Loucy (cell line): ENCODE measurements at regions not wholly inside any gene's neighbourhood (a gene's known extent, or its start where the extent isn't known, plus 50 kb on each side); places are given as distances from the start of the nearest gene placed in this dataset.

Source experiments
- H2AFZ ChIP-seq: fragments of 200-600 bp; sonication (generic); 2 replicates; pipeline ENCODE4 v1.6.0; 2016; ENCODE audit warnings: antibody characterized with exemption, mild to moderate bottlenecking, low read length, moderate library complexity
- H3F3A ChIP-seq: fragments of 200-600 bp; 2 replicates; pipeline ENCODE4 v1.6.0; 2016; ENCODE audit warnings: antibody characterized with exemption, low read depth, mild to moderate bottlenecking
- H3K27me3 ChIP-seq: fragments of 200-600 bp; sonication (generic); 2 replicates; pipeline ENCODE4 v1.6.1; 2014; ENCODE audit warnings: low read length, mild to moderate bottlenecking; ENCODE audit not compliant: insufficient read depth, poor library complexity, severe bottlenecking
- H3K36me3 ChIP-seq: fragments of 200-600 bp; sonication (generic); 2 replicates; pipeline ENCODE4 v1.6.1; 2016; ENCODE audit warnings: low read length; ENCODE audit not compliant: insufficient read depth
- H3K4me1 ChIP-seq: fragments of 200-600 bp; sonication (generic); 2 replicates; pipeline ENCODE4 v1.5.1; 2014; ENCODE audit warnings: low read length, mild to moderate bottlenecking; ENCODE audit not compliant: insufficient read depth, poor library complexity, severe bottlenecking
- H3K4me2 ChIP-seq: fragments of 200-600 bp; sonication (generic); 2 replicates; pipeline ENCODE4 v1.6.0; 2014; ENCODE audit warnings: antibody characterized with exemption, low read length, low read depth, mild to moderate bottlenecking; ENCODE audit not compliant: poor library complexity, severe bottlenecking
- H3K4me3 ChIP-seq: fragments of 200-600 bp; sonication (generic); 2 replicates; pipeline ENCODE4 v1.5.1; 2014; ENCODE audit warnings: low read length, mild to moderate bottlenecking, mixed read lengths; ENCODE audit not compliant: poor library complexity, severe bottlenecking
- H3K79me2 ChIP-seq: fragments of 200-600 bp; sonication (generic); 2 replicates; pipeline ENCODE4 v1.6.1; 2014; ENCODE audit warnings: low read length; ENCODE audit not compliant: insufficient read depth
- H3K9ac ChIP-seq: fragments of 200-600 bp; sonication (generic); 2 replicates; pipeline ENCODE4 v1.6.0; 2014; ENCODE audit warnings: mild to moderate bottlenecking, low read depth, low read length, moderate library complexity; ENCODE audit not compliant: poor library complexity, severe bottlenecking
- H3K9me2 ChIP-seq: fragments of 200-600 bp; sonication (generic); replicated peaks from 2 replicates; pipeline ENCODE4 v1.6.1; 2016; ENCODE audit warnings: low read depth, low read length, mixed read lengths
- H3K9me3 ChIP-seq: fragments of 200-600 bp; sonication (generic); 2 replicates; pipeline ENCODE4 v1.6.1; 2014; ENCODE audit warnings: mild to moderate bottlenecking, antibody characterized with exemption, low read length, low read depth; ENCODE audit not compliant: insufficient read depth
- H4K20me1 ChIP-seq: fragments of 200-600 bp; sonication (generic); 2 replicates; pipeline ENCODE4 v1.6.0; 2014; ENCODE audit warnings: antibody characterized with exemption, low read length, mild to moderate bottlenecking; ENCODE audit not compliant: insufficient read depth, poor library complexity, severe bottlenecking
- EZH2phosphoT487 ChIP-seq: fragments of 200-600 bp; IDR thresholded peaks from 2 replicates; pipeline ENCODE4 v1.6.1; 2018; ENCODE audit warnings: antibody characterized with exemption, mild to moderate bottlenecking, moderate library complexity, borderline replicate concordance
- TF ChIP-seq, protein P1 (sequence below): fragments of 200-600 bp; sonication (generic); conservative IDR thresholded peaks from 2 replicates; pipeline ENCODE4 v1.5.1; 2014; ENCODE audit warnings: mild to moderate bottlenecking, antibody characterized with exemption, low read length

DNA sequence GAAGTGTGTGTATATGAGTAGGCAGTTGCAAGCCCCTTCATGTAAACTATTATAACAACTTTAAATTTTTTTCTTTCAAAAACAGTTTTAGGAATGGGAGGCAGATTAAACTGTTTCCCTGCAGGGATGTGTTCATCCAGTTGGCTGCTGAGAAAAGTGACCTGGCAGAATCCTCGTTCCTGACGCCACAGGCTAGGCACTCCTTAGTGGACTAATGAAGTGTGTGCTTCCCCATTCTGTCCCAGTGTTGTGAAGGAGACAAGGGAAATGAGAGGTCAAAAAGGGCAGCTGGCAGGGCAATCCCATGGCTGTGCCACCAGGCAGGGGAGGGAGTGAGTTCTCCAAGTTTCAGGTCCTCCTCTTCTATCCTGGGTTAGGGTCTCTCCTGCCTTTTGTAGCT is 59.8 kb downstream of the FOXD1 start:
- no peak overlapping the region for H3K4me2 ChIP-seq
- H3K9me2 ChIP-seq: no peaks in the 10 kb centered on the region

DNA sequence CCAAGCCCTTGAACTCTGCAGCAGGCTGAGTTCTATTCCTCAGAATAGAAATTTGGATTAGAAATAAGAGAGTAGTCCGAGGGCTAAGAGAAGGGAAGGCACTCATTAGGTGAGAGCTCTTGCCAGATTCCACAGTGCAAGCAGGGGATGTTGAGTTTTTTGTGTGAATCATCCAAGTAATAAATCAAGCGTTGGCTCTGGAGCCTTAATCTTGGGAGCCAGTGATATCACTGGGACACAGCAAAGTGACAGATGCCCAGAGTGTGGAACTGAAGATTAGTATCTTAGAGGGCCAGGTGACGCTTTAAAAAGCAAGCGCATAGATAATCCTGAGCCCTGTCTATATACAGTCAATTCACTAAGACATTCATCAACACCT is 60.3 kb downstream of the FOXD1 start:
- no peak for TF ChIP-seq EZH2phosphoT487
- TF ChIP-seq, protein P1, sequence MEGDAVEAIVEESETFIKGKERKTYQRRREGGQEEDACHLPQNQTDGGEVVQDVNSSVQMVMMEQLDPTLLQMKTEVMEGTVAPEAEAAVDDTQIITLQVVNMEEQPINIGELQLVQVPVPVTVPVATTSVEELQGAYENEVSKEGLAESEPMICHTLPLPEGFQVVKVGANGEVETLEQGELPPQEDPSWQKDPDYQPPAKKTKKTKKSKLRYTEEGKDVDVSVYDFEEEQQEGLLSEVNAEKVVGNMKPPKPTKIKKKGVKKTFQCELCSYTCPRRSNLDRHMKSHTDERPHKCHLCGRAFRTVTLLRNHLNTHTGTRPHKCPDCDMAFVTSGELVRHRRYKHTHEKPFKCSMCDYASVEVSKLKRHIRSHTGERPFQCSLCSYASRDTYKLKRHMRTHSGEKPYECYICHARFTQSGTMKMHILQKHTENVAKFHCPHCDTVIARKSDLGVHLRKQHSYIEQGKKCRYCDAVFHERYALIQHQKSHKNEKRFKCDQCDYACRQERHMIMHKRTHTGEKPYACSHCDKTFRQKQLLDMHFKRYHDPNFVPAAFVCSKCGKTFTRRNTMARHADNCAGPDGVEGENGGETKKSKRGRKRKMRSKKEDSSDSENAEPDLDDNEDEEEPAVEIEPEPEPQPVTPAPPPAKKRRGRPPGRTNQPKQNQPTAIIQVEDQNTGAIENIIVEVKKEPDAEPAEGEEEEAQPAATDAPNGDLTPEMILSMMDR: no peak
- Histone ChIP-seq H3K79me2 (no peaks in the 10 kb centered on the region), H3K9me2 (no peaks in the 10 kb centered on the region), H4K20me1 (no peaks in the 10 kb centered on the region), H3K4me3 (no peak overlapping the region), H3F3A (peaks cover 7% of the 10 kb centered on the region; the same call in 1 of the 2 replicates), H3K4me1 (peaks cover 22% of the 10 kb centered on the region), H3K36me3 (no peaks in the 10 kb centered on the region), H3K4me2 (peak overlapping the region; percentile 53), H3K27me3 (peaks cover 29% of the 10 kb centered on the region), H2AFZ (no peak overlapping the region), H3K9me3 (peaks cover 24% of the 10 kb centered on the region), H3K9ac (no peak overlapping the region)

More for the DNA sequence above, 59.8 kb downstream of the FOXD1 start:
- Histone ChIP-seq H3K79me2 (no peaks in the 10 kb centered on the region), H3K9ac (no peak overlapping the region), H3K27me3 (peaks cover 33% of the 10 kb centered on the region), H2AFZ (no peak overlapping the region), H3K9me3 (peaks cover 21% of the 10 kb centered on the region), H3K36me3 (no peaks in the 10 kb centered on the region), H3K4me3 (no peak overlapping the region), H4K20me1 (no peaks in the 10 kb centered on the region), H3F3A (peaks cover 7% of the 10 kb centered on the region; the same call in 1 of the 2 replicates), H3K4me1 (peaks cover 22% of the 10 kb centered on the region)
- TF ChIP-seq, protein P1: no peak
- no peak for TF ChIP-seq EZH2phosphoT487

DNA sequence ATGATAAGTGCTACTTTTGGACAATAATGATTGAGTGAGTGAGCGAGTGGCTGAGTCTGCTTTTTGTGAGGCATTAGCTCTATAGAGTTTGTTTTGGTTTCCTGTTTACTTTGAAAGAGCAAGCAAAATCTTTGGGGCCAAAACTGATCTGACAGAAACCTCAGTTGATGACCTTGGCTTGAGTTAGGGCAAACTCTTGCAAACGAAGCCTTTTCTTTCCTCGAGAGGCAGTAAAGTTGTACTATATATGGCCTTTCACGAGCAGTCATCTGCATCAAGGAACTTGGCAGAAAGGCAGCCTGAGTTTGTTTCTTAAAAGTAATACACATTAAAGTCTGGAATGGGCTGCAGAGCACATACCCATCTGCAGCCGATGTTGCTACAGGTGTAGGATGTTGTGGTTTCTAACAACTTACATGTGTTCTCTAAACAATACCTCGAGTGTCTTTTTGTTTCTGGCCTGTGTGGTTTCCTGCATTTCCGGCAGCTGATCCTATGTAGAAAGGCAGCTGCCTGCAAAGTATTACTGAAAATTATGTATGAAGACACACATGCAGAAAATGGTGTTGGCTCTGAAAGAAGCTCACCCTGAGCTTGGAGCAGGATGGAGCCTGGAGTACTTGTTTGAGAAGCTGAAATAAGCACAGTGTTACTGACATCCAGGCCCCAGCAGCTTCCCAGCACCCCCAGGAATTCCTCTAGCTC is 60.8 kb downstream of the FOXD1 start:
- Histone ChIP-seq H2AFZ (no peak overlapping the region), H3K36me3 (no peaks in the 10 kb centered on the region), H3K79me2 (no peaks in the 10 kb centered on the region), H3K27me3 (peaks cover 29% of the 10 kb centered on the region), H3K4me1 (peaks cover 22% of the 10 kb centered on the region), H4K20me1 (no peaks in the 10 kb centered on the region), H3F3A (peaks cover 7% of the 10 kb centered on the region; the same call in 1 of the 2 replicates), H3K4me3 (peak overlapping the region; percentile 33), H3K9me3 (peaks cover 29% of the 10 kb centered on the region), H3K9me2 (no peaks in the 10 kb centered on the region), H3K9ac (no peak overlapping the region), H3K4me2 (peak overlapping the region; percentile 53)
- TF ChIP-seq EZH2phosphoT487: no peak
- TF ChIP-seq, protein P1: no peak
